ENCODE measurements at regions not wholly inside any gene's neighbourhood (a gene's known extent, or its start where the extent isn't known, plus 50 kb on each side); places are given as distances from the start of the nearest gene placed in this dataset.
A peak's percentile ranks its signal among the peaks of the same experiment; 100 is the strongest.

DNA sequence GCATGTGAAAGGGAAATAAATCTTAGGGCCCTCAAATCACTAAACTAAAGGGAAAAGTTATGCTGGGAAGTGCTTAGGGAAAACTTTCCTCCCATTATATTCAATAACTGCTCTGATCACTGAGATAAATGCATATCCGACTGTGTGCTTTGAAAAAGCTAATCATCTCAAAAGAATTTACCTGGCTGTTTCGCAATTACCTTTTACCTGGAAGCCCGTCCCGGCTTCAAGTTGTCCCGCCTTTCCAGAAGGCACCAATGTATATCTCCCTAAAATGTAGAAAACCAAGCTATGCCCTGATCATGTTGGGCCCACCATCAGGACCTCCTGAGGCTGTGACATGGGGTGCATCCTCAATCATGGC lies 394.6 kb upstream of the HSFY2 start:
- DNase-seq (ENCODE audit: low spot score in 2 of 2) (no peak), FAIRE-seq (no peak)

DNA sequence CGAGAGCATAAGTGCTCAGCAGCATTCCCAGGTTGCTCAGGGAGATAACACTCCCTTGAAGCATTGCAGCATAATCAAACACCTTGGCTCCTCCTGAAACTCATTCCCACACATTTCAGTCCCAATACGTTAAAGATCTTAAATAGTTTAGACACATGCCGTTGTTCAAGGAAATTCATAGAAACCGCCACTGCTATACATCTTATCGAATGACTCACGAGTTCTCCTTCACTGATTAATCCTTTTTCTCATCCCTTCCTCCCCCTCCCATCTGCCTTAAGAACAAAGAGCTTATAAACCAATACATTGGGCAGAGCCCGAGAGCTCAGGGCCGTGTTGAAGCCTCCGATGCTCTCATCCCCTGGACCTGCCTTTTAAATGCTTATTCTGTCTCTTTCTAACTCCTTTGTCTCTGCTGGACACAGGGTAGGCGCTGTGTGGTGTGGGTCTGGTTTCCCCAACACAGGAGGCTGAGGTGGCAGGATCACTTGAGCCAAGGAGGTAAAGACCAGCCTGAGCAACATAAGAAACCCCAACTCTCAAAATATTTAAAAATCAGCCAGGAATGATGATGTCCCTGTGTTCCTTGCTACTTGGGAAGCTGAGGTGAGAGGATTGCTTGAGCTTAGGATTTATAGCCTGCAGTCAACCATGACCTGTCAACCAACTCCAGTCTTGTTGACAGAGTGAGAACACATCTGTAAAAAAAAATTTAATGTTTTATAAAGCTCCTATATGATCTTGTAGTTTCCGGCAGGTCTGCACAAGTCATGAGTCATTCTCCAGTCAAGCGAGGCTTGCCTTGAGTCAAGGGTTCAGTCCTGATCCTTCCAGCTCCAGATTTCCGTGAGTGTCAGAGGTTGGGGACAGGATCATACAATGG lies 394.0 kb upstream of the HSFY2 start:
- FAIRE-seq (no peak), DNase-seq (ENCODE audit: low spot score in 2 of 2) (no peak)

DNA sequence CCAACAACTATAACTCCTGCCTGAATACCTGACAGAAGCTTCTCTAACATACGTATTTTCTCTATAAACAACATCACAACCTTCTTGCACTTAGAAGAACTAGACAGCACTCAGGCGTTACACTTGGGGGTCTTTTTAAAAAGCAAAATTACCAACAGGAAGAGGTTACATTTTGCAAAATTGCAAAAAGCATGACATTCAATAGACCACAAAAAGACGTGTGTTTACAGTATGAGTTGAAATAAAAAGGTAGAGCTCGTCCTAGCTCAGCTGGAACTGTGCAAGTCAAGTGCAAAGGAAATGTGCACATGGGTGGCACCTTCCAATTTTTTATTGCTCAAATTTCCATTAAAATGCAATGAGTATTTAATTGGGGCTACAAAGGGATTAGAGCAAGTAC lies 375.2 kb upstream of the HSFY2 start:
- FAIRE-seq (no peak), DNase-seq (ENCODE audit: low spot score in 2 of 2) (no peak)

DNA sequence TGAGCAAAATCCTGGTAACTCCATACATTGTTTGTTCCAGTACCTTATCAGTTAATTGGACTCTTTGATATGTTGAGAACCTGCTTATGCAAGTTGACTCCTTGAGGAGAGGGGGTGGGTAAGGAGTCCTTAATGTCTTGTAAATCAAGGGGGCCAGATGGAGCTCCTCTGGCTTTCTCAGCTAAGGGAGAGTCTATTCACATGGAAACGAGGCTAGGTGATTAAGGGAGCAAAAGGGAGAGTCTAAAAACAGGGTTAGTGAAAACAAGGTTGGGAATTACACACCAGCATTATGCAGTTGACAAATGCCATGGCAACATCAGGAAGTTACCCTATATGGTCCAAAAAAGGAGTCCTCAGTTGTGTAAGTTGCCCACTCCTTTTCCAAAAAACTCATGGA lies 372.8 kb upstream of the HSFY2 start:
- DNase-seq (ENCODE audit: low spot score in 2 of 2) (no peak), FAIRE-seq (no peak)

DNA sequence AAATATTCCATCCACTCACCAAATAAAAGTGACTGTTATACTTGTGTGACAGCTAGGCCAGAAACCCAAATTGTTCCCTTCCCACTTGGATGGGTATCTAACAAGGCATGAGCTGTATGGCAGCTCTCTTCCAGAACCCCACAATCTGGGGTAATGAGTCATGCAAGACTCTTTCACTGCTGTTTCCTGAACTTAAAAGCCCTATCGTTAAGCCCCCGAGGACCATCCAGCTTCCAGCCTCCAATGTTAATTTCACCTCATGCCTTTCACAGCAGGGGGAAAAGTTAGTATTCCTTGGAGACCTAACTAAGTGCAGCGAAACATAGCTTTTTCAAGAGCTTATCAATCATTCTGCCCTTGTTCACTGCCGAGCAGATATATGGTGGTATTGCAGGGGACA lies 368.6 kb upstream of the HSFY2 start:
- no peak for DNase-seq (ENCODE audit: low spot score in 2 of 2)
- no peak for FAIRE-seq

DNA sequence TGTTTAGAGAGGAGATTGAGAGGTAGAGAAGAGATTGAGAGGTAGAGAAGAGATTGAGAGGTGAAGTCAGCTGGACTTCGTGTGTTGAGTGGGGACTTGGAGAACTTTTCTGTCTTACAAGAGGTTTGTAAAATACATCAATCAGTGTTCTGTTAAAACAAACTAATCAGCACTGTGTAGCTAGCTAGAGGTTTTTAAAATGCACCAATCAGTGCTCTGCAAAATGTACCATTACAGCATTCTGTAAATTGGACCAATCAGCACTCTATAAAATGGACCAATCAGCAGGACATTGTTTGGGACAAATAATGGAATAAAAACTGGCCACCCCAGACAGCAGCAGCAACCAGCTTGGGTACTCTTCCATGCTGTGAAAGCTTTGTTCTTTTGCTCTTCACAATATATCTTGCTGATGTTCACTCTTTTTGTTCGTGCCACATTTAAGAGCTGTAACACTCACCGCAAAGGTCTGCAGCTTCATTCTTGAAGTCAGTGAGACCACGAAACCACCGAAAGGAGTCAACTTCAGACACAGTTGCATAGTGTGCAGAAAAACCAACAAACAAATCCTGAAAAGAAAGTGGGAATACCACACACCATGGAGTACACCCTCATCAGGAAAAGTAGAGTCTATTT lies 366.9 kb upstream of the HSFY2 start:
- DNase-seq (ENCODE audit: low spot score in 2 of 2), result no peak
- FAIRE-seq, result no peak

DNA sequence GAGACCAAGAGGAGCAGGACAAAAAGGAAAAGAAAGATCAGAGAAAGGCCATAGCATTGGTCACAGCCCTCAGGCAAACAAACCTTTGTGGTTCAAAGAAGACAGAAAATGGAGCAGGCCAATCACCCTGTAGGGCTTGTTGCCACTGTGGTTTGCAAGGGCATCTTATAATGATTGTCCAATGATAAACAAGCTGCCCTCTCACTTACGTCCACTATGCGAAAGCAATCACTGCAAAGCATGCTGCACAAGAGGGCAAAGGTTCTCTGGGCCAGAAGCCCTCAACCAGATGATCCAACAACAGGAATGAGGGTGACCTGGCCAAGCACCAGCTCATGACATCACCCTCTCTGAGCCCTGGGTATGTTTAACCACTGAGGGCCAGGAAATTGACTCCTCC lies 360.9 kb upstream of the HSFY2 start:
- no peak for DNase-seq (ENCODE audit: low spot score in 2 of 2)
- no peak for FAIRE-seq

DNA sequence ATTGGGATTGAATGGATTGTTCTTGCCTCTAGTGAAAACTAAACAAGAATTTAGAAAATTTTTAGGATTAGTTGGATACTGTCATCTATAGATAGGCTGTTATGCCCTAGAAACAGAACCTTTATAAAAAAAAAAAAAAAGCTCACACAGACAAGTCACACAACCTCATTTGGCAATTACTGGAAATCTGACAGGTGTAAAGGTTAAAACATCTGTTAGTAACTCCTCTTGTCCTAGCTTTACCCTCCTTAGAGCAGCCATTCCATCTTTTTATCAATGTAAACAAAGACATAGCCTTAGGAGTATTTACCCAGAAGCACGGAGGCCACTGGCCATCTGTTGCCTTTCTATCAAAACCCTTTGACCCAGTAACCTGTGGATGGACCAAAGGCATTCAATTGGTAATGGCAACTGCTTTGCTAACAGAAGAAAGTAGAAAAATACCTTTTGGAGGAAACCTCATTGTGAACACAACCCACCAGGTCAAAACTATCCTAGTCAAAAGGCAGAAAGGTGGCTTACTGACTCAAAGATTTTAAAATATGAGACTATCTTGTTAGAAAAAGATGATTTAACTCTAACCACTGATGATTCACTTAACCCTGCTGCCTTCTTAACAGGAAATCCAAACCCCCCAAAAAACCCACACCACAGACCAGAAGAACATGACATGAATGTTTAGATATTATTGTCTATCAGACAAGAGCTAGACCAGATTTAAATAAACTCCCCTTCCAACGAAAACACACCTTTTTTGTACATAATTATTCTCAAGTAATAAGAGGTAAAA lies 357.2 kb upstream of the HSFY2 start:
- DNase-seq (ENCODE audit: low spot score in 2 of 2) (no peak), FAIRE-seq (no peak)

DNA sequence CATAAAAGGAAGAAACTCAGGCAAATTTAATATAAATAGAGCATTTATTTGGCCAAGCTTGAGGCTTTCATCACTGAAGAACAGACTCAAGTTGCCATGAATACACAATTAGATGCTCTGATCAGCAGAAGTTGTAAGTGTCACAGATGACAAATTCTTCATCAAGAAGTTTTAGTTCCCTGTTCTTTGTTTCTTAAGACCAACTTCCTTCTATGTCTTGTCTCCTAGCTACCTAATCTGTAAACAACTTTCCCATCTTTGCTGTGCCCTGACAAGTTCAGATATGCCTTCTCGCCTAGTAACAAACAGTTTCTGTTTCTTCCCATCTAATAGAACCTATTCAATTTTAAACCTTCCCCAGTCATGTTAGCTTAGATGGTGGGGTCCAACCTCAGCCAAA lies 353.4 kb upstream of the HSFY2 start:
- DNase-seq (ENCODE audit: low spot score in 2 of 2) (no peak), FAIRE-seq (no peak)

DNA sequence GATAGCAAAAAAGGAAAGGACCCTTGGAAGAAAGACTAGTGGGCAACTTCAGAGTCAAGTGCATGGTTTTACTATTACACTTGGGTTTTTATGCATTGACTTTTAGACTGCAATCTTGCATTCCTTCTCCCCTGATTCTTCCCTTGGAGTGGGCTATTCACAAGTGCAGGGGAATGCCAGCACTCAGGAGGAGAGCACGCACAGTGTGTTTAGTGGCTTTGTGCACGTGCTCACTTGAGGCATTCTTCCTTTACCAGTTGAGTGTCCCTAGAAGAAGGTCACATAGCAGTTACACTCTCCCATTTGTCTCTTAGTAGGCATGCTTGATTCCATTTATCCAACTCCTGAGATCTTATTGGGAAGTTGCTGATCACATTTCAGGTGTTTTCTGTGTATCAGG lies 351.1 kb upstream of the HSFY2 start:
- DNase-seq (ENCODE audit: low spot score in 2 of 2) (no peak), FAIRE-seq (no peak)

DNA sequence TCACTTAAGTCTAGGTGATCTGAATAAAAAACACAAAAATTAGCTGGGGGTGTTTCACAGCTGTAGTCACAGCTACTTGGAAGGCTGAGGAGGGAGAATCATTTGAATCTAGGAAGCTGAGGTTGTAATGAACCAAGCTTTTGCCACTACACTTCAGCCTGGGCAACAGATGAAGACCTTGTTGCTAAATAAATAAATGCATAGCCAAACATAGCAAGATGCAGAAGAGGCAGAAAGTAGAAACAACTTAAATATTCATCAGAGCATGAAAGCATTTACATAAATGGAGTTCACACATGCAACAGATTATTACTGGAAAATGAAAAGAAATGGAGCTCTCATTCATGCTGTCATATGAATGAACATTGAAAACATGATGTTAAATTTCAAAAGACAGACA lies 348.9 kb upstream of the HSFY2 start:
- FAIRE-seq (no peak), DNase-seq (ENCODE audit: low spot score in 2 of 2) (no peak)

DNA sequence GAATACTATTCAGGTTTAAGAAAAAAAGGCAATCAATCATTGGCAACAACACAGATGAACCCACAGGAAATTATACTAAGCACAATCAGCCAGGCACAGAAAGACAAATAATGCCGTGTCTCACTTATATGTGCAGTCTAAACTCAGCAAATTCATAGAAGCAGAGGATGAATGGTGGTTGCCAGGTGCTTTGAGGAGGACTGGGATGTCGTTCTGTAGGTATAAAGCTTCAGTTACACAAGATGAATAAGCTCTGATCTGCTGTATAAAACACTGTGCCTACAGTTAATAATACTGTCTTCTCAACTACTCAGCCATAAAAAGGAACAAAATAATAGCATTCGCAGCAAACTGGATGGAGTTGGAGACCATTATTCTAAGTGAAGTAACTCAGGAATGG lies 324.8 kb upstream of the HSFY2 start:
- no peak for DNase-seq (ENCODE audit: low spot score in 2 of 2)
- FAIRE-seq, result no peak

DNA sequence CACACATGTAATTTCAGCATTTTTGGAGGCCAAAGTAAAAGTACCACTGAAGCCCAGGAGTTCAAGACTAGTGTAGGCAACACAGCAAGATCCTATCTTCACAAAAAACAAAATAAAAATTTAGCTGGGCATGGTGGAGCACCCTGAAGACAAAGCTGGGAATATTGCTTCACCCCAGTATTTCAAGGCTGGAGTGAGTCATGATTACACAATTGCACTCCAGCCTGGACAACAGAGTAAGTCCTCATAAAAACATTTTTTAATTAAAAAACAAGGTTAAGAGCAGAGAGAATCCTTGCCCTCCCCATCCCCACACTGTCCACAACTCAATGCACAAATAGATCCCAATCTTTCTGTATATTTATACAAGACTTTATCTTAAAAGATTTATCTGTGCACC lies 321.9 kb upstream of the HSFY2 start:
- DNase-seq (ENCODE audit: low spot score in 2 of 2), result no peak
- FAIRE-seq, result no peak

DNA sequence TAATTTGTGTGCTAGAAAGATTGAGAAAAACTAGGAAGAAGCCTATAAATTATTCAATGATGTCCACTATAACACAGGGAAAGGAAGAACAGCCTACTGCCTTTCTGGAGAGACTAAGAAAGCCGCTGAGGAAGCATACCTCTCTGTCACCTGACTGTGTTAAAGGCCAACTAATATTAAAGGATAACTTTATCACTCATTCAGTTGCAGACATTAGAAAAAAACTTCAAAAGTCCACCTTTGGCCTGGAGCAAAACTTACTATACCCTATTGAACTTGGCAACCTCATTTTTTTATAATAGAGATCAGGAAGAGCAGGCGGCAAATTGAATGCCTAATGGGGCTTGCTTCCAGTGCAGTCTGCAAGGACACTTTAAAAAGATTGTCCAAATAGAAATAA lies 309.5 kb upstream of the HSFY2 start:
- FAIRE-seq (no peak), DNase-seq (ENCODE audit: low spot score in 2 of 2) (no peak)

DNA sequence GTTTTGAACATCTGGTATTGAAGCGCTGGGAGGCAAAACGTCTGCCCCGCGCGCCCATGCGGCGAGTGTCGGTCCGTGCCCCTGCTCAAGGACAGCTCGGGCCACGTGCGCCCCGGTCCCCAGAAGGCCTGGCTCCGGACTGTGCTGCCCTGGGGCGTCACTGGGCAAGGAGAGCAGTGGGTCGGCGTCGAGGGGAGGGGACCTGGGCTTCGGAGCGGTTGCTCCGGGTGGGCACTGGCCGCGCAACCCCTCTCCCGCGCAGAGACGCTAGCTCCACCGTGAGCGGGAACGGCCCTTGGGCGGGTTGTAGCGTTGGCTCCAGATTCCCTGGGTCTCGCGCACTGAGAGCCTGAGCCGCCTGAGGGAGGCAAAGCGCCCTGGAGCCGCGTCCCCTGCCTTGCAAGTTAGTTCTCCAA lies 304.2 kb upstream of the HSFY2 start:
- FAIRE-seq, result no peak

DNA sequence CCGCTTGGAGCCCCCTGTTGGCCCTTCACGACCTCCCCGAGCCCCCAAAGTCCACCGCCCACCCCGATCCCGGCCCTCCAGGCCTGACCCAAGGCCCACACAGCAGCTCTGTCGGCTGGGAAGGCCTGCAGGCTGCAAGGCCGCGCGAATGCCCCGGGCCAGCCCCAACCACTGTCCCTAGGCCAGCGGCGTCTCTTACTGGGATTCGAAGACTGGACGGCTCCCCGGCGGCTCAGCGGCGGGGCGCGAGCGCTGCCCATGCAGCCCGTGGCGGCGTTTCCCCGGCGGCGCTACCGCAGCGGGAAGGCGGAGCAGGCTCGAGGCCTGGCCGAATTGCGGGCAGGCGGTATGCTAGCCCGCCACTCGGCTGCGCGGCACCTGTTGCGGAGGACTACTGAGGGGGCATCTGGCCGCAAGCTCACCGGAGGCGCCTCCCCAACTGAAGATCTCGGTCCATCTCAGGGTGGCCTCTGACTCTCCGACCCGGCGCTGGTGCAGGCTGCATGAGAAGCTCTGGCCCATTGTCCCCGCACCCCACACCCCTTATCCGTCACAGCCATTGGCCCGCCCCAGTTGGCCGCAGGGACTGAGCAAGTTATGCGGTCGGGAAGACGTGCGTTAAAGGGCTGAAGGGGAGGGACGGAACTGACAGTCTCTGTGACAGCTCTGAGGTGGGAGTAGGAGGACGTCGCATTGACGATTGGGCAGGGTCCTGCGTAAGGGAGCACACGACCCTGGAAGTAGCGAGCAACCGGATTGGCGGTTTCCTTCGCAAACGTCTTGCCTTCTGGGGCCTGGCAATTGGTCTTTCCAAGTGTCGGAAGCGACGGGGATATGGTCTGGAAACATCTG lies 303.5 kb upstream of the HSFY2 start:
- FAIRE-seq, result no peak
- DNase-seq (ENCODE audit: low spot score in 2 of 2), result peak in 1 of 2 donors; percentile 46

More for the DNA sequence above, 304.2 kb upstream of the HSFY2 start:
- DNase-seq (ENCODE audit: low spot score in 2 of 2), result no peak

DNA sequence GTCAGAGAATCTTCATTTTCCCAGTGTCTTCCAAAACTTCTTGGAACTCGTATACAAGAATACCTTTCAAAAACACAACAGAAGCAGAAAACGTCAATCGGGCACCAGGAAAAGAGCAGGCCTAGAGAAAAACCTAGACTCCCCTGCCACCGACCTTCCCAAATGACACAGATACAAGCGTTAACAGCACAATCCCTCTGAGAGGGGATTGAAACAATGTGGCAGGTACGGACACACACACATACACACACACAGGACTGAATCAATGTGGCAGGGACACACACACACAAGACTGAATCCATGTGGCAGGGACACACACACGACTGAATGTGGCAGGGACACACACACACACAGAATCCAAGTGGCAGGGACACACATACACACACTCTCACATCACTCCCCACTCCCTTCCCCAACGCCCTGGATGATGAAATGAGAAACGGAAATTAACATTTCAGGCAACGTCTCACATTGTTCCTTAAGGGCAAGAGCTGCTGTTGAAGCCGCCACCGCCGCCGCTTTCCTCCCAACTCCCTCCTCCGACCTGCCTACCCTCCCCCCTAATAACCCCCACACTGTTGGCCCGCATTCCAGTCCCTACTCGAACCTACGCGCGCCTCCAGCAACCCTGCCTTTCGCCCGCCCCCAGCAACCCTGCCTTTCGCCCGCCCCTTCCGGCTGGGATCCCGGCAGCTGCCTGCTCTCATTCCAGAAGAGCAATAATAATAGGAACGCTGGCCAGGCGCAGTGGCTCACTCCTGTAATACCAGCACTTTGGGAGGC lies 302.1 kb upstream of the HSFY2 start:
- FAIRE-seq, result no peak

DNA sequence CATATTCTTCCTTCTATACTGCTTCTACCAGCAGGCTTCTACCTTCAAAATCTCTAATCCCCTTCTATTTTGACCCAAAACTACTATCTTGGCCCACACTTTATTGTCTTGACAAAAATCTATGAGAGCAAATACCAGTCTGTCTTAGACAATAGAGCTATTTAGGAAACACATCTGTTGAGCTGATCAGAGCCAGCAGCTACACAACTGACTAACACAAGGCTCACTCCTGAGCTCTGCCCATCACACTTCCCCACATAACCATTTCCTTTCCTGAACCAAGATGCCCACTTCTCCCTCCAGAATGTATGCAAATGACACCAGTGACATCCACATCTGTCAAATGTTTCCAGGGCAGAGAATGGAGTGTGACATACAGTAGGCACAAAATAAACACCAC lies 293.9 kb upstream of the HSFY2 start:
- DNase-seq (ENCODE audit: low spot score in 2 of 2) (no peak), FAIRE-seq (no peak)

More for the DNA sequence above, 302.1 kb upstream of the HSFY2 start:
- peak in 1 of 2 donors; percentile 66 for DNase-seq (ENCODE audit: low spot score in 2 of 2)

DNA sequence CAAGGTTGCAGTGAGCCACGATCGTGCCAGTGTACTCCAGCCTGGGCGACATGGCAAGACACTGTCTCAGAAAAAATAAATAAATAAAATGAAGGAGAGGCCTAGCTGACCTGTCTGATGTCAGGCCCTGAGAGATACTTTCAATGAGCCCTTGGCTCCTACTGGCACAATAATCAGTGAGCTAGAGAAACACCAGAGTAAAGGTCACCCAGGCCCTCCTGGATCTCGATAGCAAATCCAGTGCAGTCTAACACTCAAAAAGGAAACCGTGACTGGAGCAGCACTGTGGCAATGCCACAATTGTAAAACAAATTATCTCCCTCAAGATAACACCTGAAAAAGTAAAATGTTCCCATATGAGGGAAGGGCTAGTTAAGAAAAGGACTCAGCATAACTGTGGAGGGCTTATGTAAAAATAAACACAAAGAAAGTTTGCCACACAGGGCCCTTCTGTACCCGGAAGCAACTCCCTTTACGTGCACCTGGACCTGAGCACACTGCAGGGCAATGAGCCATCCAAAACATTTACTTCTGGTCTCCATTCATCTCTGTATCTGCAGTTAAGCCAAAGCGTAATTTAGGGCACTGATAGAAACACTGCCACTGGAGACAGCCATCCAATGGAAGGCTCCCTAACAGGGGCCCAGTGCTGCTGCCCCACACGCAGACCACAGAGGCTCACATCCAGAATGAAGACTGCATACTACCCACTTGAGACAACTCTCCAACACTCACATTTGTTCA lies 293.1 kb upstream of the HSFY2 start:
- no peak for DNase-seq (ENCODE audit: low spot score in 2 of 2)
- no peak for FAIRE-seq

Data from frontal cortex (tissue), 3 donors.